SK-N-SH (cell line): ENCODE measurements at regions not wholly inside any gene's neighbourhood (a gene's known extent, or its start where the extent isn't known, plus 50 kb on each side); places are given as distances from the start of the nearest gene placed in this dataset.

Source experiments
- CTCF ChIP-seq: fragments of 200-600 bp; sonication (generic); IDR thresholded peaks from 2 replicates; pipeline ENCODE4 v1.6.1; 2017; ENCODE audit warnings: antibody characterized with exemption, mild to moderate bottlenecking, moderate library complexity
- JUND ChIP-seq: IDR thresholded peaks from 2 replicates; pipeline ENCODE4 v1.4.0; 2012
- RXRA ChIP-seq: IDR thresholded peaks from 2 replicates; pipeline ENCODE4 v1.4.0; 2012; ENCODE audit warnings: low read depth, mild to moderate bottlenecking, borderline replicate concordance
- USF1 ChIP-seq: IDR thresholded peaks from 2 replicates; pipeline ENCODE4 v1.4.0; 2012; ENCODE audit warnings: low read depth, borderline replicate concordance
- YY1 ChIP-seq: IDR thresholded peaks from 2 replicates; pipeline ENCODE4 v1.4.0; 2012; ENCODE audit warnings: low read depth, mild to moderate bottlenecking
- TF ChIP-seq, protein P1 (sequence below): IDR thresholded peaks from 2 replicates; pipeline ENCODE4 v1.4.0; 2012; ENCODE audit warnings: low read depth, borderline replicate concordance
- TF ChIP-seq, protein P2 (sequence below): IDR thresholded peaks from 2 replicates; pipeline ENCODE4 v1.4.0; 2012; ENCODE audit warnings: low read depth

GRCh38 chr13:90594681-90595080 is 752.8 kb upstream of the MIR17HG start:
- TF ChIP-seq YY1 (no peak), CTCF (no peak), USF1 (no peak), RXRA (no peak), JUND (no peak)
- TF ChIP-seq, protein P1, sequence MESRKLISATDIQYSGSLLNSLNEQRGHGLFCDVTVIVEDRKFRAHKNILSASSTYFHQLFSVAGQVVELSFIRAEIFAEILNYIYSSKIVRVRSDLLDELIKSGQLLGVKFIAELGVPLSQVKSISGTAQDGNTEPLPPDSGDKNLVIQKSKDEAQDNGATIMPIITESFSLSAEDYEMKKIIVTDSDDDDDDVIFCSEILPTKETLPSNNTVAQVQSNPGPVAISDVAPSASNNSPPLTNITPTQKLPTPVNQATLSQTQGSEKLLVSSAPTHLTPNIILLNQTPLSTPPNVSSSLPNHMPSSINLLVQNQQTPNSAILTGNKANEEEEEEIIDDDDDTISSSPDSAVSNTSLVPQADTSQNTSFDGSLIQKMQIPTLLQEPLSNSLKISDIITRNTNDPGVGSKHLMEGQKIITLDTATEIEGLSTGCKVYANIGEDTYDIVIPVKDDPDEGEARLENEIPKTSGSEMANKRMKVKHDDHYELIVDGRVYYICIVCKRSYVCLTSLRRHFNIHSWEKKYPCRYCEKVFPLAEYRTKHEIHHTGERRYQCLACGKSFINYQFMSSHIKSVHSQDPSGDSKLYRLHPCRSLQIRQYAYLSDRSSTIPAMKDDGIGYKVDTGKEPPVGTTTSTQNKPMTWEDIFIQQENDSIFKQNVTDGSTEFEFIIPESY = no peak
- TF ChIP-seq, protein P2, sequence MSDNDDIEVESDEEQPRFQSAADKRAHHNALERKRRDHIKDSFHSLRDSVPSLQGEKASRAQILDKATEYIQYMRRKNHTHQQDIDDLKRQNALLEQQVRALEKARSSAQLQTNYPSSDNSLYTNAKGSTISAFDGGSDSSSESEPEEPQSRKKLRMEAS = no peak
